Ureter (tissue), 1 donor: ENCODE measurements at regions not wholly inside any gene's neighbourhood (a gene's known extent, or its start where the extent isn't known, plus 50 kb on each side); places are given as distances from the start of the nearest gene placed in this dataset.
"Not testable (repeated sequence)": the region's sequence is repeated elsewhere in the genome, so short reads cannot be mapped to it uniquely, and the experiment has no call there.

Experiments
- DNase-seq: peaks from one replicate; pipeline ENCODE4 v3.0.0-alpha.2; 2020; ENCODE audit warnings: low spot score
- donor health status: DM: yes; HTN: yes; CAD: no.

GRCh38 chr21:7829411-7829810 is 2692.0 kb upstream of the TPTE start:
- DNase-seq: not testable (repeated sequence)

- DNase-seq: not testable (repeated sequence)
These were observed 2684.1 kb upstream of the TPTE start for GRCh38 chr21:7837315-7837714.

- not testable (repeated sequence) for DNase-seq
These were observed 2668.0 kb upstream of the TPTE start for GRCh38 chr21:7853426-7853825.

- not testable (repeated sequence) for DNase-seq
These were observed 2667.5 kb upstream of the TPTE start for GRCh38 chr21:7853836-7854235.
